ENCODE measurements at regions not wholly inside any gene's neighbourhood (a gene's known extent, or its start where the extent isn't known, plus 50 kb on each side); places are given as distances from the start of the nearest gene placed in this dataset.
"Not testable (repeated sequence)": the region's sequence is repeated elsewhere in the genome, so short reads cannot be mapped to it uniquely, and the experiment has no call there.

DNA sequence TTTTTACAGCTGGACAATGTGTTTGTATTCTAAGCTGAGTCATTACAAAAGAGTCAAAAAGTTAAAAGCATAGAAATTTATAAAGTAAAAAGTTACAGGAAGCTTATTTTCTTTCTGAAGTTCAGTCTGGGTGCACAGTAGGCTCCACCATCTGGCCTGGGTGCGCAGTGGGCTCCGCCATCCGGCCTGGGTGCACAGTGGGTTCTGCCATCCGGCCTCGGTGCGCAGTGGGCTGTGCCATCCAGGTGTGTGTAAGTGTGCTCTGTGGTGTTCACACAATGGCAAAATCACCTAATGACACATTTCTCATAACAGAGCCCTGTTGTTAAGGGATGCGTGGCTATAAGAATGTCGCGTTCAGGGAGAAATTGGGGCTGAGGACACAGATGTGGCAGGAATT is 195.5 kb downstream of the ANKRD30B start:
- no peaks in the 10 kb centered on the region for H3K4me1 Mint-ChIP-seq
- no peaks in the 10 kb centered on the region for H3K36me3 Mint-ChIP-seq
- no peak overlapping the region for H3K4me3 Mint-ChIP-seq
- no peaks in the 10 kb centered on the region for H3K9me3 Mint-ChIP-seq
- H3K27me3 Mint-ChIP-seq, result no peaks in the 10 kb centered on the region
- peak overlapping the region in 1 of 3 donors; percentile 36 for H3K27ac Mint-ChIP-seq

- Mint-ChIP-seq H3K4me3 (no peak overlapping the region), H3K4me1 (no peaks in the 10 kb centered on the region), H3K27me3 (no peaks in the 10 kb centered on the region), H3K9me3 (peaks cover 0 to 1% (median 0%) of the 10 kb centered on the region in 3 donors), H3K36me3 (no peaks in the 10 kb centered on the region), H3K27ac (peak overlapping the region in 1 of 3 donors; percentile 36)
Measured at GRCh38 chr18:14943967-14944636, 196.1 kb downstream of the ANKRD30B start.

- Mint-ChIP-seq H3K27ac (no peak overlapping the region), H3K4me1 (no peaks in the 10 kb centered on the region), H3K27me3 (no peaks in the 10 kb centered on the region), H3K36me3 (no peaks in the 10 kb centered on the region), H3K4me3 (no peak overlapping the region), H3K9me3 (peaks cover 0 to 1% (median 0%) of the 10 kb centered on the region in 3 donors)
Measured at GRCh38 chr18:14944838-14945237, 196.9 kb downstream of the ANKRD30B start.

DNA sequence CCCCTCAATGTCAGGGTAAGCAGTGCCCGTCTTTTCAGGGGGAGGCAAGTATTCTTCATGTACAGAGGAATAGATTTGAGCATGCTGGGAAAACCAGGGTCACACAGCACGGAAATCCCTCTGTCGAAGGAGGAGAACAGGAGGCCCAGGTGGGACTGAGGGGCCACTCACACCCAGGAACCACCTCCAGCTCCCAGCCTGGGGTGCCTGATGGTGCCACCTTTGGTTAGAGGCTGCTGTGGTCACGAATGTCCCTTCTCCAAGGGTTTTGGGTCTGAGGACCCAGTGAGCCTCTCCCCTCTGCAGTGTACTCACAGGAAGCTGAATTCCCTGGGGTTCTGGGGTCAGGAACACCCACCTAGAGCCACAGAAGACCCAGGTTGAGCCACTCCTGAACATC is 197.3 kb downstream of the ANKRD30B start:
- Mint-ChIP-seq H3K9me3 (peaks cover 0 to 1% (median 0%) of the 10 kb centered on the region in 3 donors), H3K4me1 (no peaks in the 10 kb centered on the region), H3K27ac (no peak overlapping the region), H3K36me3 (no peaks in the 10 kb centered on the region), H3K27me3 (no peaks in the 10 kb centered on the region), H3K4me3 (no peak overlapping the region)

DNA sequence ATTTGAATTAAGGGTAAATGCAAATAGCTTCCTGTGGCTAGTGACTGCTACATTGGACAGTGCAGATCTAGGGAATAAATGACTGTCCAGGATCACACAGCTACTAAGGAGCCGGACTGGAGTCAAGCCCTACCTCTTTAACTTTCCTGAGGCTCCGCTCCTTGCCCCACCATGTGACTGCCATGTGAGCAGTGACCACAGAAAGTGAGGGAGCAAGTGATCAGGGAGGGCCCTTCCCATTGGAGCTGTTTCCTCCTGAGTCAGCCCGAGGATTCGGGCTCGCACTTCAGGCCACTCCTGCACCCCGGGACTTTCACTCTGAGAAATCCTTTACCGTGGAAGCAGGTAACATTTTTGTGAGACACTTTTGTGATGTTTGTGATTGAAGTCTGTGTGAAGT is 198.0 kb downstream of the ANKRD30B start:
- H3K27me3 Mint-ChIP-seq, result no peaks in the 10 kb centered on the region
- no peaks in the 10 kb centered on the region for H3K4me1 Mint-ChIP-seq
- no peak overlapping the region for H3K4me3 Mint-ChIP-seq
- no peaks in the 10 kb centered on the region for H3K36me3 Mint-ChIP-seq
- H3K27ac Mint-ChIP-seq, result no peak overlapping the region
- peaks cover 0 to 1% (median 0%) of the 10 kb centered on the region in 3 donors for H3K9me3 Mint-ChIP-seq

DNA sequence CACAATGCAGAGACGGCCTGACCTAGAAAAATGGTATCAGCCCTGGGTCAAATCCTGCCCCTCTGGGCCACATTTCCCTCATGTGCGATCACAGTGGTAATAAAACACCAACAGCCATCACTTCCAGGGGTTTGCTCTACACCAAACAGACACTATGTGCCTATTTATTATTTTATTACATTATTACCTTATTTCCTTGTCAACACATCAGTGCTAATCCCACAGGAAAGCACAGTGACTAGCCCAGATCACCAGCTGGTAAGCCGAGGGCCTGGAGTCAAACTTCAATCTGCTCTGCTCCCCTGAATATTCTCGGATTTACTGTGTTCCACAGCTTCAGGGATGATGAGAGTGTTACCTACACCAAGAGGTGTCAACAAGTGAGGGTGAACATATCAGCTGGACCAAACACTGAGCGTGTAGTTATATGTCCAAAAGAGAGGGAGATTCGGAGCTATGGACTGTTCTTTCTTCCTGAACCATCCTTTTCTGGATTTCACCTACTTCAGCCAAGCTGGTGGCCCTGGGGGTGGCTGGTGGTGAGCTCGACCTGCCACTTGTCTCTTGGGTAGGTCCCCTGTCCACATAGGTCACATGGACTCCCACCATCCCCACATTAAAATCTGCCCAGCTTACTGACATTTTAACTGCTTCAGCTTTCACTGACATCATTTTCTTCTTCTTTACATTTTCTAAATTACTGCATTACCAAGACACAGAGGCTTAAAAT is 198.9 kb downstream of the ANKRD30B start:
- not testable (repeated sequence) for H3K27ac Mint-ChIP-seq, H3K4me3 Mint-ChIP-seq, H3K27me3 Mint-ChIP-seq, H3K4me1 Mint-ChIP-seq, H3K9me3 Mint-ChIP-seq, H3K36me3 Mint-ChIP-seq

- Mint-ChIP-seq H3K4me3 (no peak overlapping the region), H3K27me3 (no peaks in the 10 kb centered on the region), H3K27ac (no peak overlapping the region), H3K36me3 (no peaks in the 10 kb centered on the region), H3K4me1 (no peaks in the 10 kb centered on the region), H3K9me3 (peaks cover 0 to 4% (median 0%) of the 10 kb centered on the region in 3 donors)
Measured at GRCh38 chr18:14947482-14948162, 199.7 kb downstream of the ANKRD30B start.

GRCh38 chr18:14948163-14948540 is 200.2 kb downstream of the ANKRD30B start:
- no peaks in the 10 kb centered on the region for H3K36me3 Mint-ChIP-seq
- no peak overlapping the region for H3K27ac Mint-ChIP-seq
- no peaks in the 10 kb centered on the region for H3K27me3 Mint-ChIP-seq
- H3K4me1 Mint-ChIP-seq, result no peaks in the 10 kb centered on the region
- peaks cover 0 to 4% (median 0%) of the 10 kb centered on the region in 3 donors for H3K9me3 Mint-ChIP-seq
- H3K4me3 Mint-ChIP-seq, result no peak overlapping the region

DNA sequence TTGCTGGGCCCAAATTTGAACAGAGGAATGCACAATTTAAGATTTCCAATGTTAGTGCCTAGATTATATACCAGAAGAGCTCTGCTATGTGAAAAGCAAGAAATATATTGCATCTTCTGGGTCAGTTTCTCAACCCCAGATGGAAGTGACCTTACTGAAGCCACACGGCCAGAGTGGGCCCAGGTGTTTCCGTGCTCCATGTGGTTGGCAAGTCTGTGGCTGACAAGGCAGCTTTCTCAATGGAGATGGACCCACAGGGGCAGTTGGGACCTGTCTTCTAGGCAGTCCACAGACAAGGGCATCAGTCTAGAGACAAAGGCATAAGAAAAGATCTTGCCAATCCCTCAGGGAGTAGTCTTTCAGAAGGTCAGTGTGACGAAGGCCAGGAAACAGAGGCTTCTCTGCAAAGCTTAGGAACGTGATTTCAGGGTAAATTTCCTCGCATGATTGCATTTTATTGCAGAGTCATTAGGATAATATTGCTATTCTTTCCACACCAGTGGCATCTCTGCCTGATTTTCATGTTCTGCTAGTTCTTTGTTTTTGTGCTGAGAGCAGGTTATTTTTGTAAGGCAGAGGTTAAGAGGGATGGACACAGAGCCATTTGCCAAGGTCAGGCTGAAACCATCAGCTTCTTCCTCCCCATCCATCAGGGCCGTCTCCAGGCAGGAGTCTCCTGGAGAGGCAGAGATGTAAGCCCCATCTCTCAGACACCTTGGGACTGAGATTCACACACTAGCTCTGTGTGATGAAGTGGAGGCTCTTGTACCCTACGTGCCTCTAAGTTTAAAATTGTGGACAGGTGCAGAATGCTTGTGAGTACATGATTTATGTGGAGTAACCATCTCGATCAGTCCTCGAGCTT is 202.1 kb downstream of the ANKRD30B start:
- no peak overlapping the region for H3K4me3 Mint-ChIP-seq
- H3K36me3 Mint-ChIP-seq, result no peaks in the 10 kb centered on the region
- H3K9me3 Mint-ChIP-seq, result peaks cover 0 to 4% (median 0%) of the 10 kb centered on the region in 3 donors
- peak overlapping the region in 1 of 3 donors; percentile 78 for H3K27ac Mint-ChIP-seq
- H3K27me3 Mint-ChIP-seq, result no peaks in the 10 kb centered on the region
- H3K4me1 Mint-ChIP-seq, result no peaks in the 10 kb centered on the region

- H3K4me1 Mint-ChIP-seq, H3K36me3 Mint-ChIP-seq, H3K9me3 Mint-ChIP-seq, H3K4me3 Mint-ChIP-seq, H3K27ac Mint-ChIP-seq, H3K27me3 Mint-ChIP-seq: not testable (repeated sequence)
Measured at GRCh38 chr18:14952444-14953077, 204.6 kb downstream of the ANKRD30B start.

GRCh38 chr18:14958701-14959100 is 210.7 kb downstream of the ANKRD30B start:
- Mint-ChIP-seq H3K4me3 (no peak overlapping the region), H3K27me3 (no peaks in the 10 kb centered on the region), H3K4me1 (peaks cover 0 to 2% (median 0%) of the 10 kb centered on the region in 3 donors), H3K27ac (no peak overlapping the region), H3K9me3 (peaks cover 0 to 7% (median 0%) of the 10 kb centered on the region in 3 donors), H3K36me3 (no peaks in the 10 kb centered on the region)

GRCh38 chr18:14959550-14959949 is 211.6 kb downstream of the ANKRD30B start:
- no peaks in the 10 kb centered on the region for H3K36me3 Mint-ChIP-seq
- H3K27ac Mint-ChIP-seq, result no peak overlapping the region
- peaks cover 0 to 7% (median 0%) of the 10 kb centered on the region in 3 donors for H3K9me3 Mint-ChIP-seq
- no peak overlapping the region for H3K4me3 Mint-ChIP-seq
- H3K4me1 Mint-ChIP-seq, result peaks cover 0 to 2% (median 0%) of the 10 kb centered on the region in 3 donors
- no peaks in the 10 kb centered on the region for H3K27me3 Mint-ChIP-seq

- no peak overlapping the region for H3K27ac Mint-ChIP-seq
- no peaks in the 10 kb centered on the region for H3K36me3 Mint-ChIP-seq
- peaks cover 0 to 7% (median 0%) of the 10 kb centered on the region in 3 donors for H3K9me3 Mint-ChIP-seq
- H3K4me1 Mint-ChIP-seq, result peaks cover 0 to 2% (median 0%) of the 10 kb centered on the region in 3 donors
- H3K4me3 Mint-ChIP-seq, result no peak overlapping the region
- H3K27me3 Mint-ChIP-seq, result no peaks in the 10 kb centered on the region
Measured at GRCh38 chr18:14961991-14962390, 214.0 kb downstream of the ANKRD30B start.

DNA sequence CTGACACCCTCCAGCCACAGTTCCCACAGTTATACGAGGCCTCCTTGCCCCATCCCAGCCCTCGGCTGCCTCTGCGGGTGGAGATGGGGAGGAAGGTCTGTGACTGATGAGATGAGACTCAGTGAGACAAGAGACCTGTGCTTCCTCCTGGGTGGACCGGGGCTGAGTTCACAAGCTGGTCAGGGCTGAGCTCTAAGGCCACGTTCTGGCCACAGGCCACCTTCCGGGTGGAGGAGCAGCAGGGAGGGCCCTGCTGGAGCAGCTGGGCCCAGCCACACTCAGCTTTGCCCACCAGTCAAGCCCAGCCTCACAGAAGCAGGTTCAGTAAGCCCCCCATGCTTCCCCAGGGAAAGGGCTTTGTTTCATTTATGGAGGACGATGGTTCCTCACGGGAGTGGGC is 214.7 kb downstream of the ANKRD30B start:
- Mint-ChIP-seq H3K9me3 (peaks cover 0 to 7% (median 0%) of the 10 kb centered on the region in 3 donors), H3K4me1 (peaks cover 0 to 2% (median 0%) of the 10 kb centered on the region in 3 donors), H3K27ac (no peak overlapping the region), H3K27me3 (no peaks in the 10 kb centered on the region), H3K36me3 (no peaks in the 10 kb centered on the region), H3K4me3 (no peak overlapping the region)
